GM12878 (cell line): ENCODE measurements at regions not wholly inside any gene's neighbourhood (a gene's known extent, or its start where the extent isn't known, plus 50 kb on each side); places are given as distances from the start of the nearest gene placed in this dataset.

Experiments
- ATAC-seq: fragments of 200-7000 bp; cut with Tn5 transposase; 3 replicates; pipeline ENCODE4 v1.9.1; 2020; ENCODE audit warnings: mild to moderate bottlenecking, moderate library complexity
- BruUV-seq: library from RNA; stranded (reverse); fragments of 400-500 nt; replicated peaks from 2 replicates; lab custom pipeline; 2021; lab: Mats Ljungman, UMichigan
- CTCF ChIA-PET: fragments of 300-600 bp; sonication (Branson Sonifier 250); formaldehyde crosslinking; extraction: SDS; loops from one replicate; lab custom pipeline; 2021; ENCODE audit warnings: inconsistent platforms; lab: Yijun Ruan, JAX
- POLR2A ChIA-PET: fragments of 350-600 bp; formaldehyde crosslinking; extraction: SDS; loops from one replicate; lab custom pipeline; 2021; ENCODE audit warnings: inconsistent platforms; lab: Charles Lee
- RAD21 ChIA-PET: fragments of 300-600 bp; sonication (Branson Sonifier 250); formaldehyde crosslinking; loops from one replicate; lab custom pipeline; 2023; ENCODE audit warnings: antibody characterized with exemption; ENCODE audit not compliant: unreplicated experiment; lab: Charles Lee
- SMC1A ChIA-PET: fragments of 300-600 bp; sonication (Branson Sonifier 250); formaldehyde crosslinking; loops from one replicate; lab custom pipeline; 2023; ENCODE audit not compliant: unreplicated experiment, uncharacterized antibody; lab: Charles Lee
- DNase-seq: peaks from one replicate; pipeline ENCODE4 v3.0.0-alpha.2; 2011; ENCODE audit warnings: low read depth, low spot score
- FAIRE-seq: peaks from 3 replicates; lab custom pipeline; 2011; peaks lifted over from hg19 to GRCh38; lab: Jason Lieb, UNC
- H2AFZ ChIP-seq: 2 replicates; pipeline ENCODE4 v1.6.0; 2011; ENCODE audit warnings: low read depth, low read length, control low read depth; ENCODE audit not compliant: control insufficient read depth
- H3K27ac ChIP-seq: 2 replicates; pipeline ENCODE4 v1.5.1; 2011; ENCODE audit warnings: control low read depth; ENCODE audit not compliant: control insufficient read depth, insufficient read depth
- H3K27me3 ChIP-seq, 2 experiments: replicated peaks in 1 of 2; 2 replicates each; pipeline versions ENCODE4 v1.6.0 to v1.6.1; 2011; ENCODE audit warnings: low read length in 1 of 2; ENCODE audit not compliant: control insufficient read depth in 2 of 2, insufficient read depth in 2 of 2
- H3K36me3 ChIP-seq, 2 experiments: 2 replicates each; pipeline ENCODE4 v1.5.1; 2011; ENCODE audit warnings: low read length in 1 of 2; ENCODE audit not compliant: control insufficient read depth in 2 of 2, insufficient read depth in 2 of 2
- H3K4me1 ChIP-seq: 2 replicates; pipeline ENCODE4 v1.6.1; 2011; ENCODE audit warnings: mild to moderate bottlenecking, low read length, moderate library complexity, mixed read lengths; ENCODE audit not compliant: control insufficient read depth, insufficient read depth
- H3K4me2 ChIP-seq: 2 replicates; pipeline ENCODE4 v1.6.0; 2011; ENCODE audit warnings: control low read depth; ENCODE audit not compliant: control insufficient read depth, insufficient read depth
- H3K4me3 ChIP-seq: fragments of 200-600 bp; sonication (generic); 2 replicates; pipeline ENCODE4 v1.5.1; 2016
- H3K79me2 ChIP-seq: 2 replicates; pipeline ENCODE4 v1.6.0; 2011; ENCODE audit warnings: low read length; ENCODE audit not compliant: control insufficient read depth, insufficient read depth
- H3K9ac ChIP-seq: 2 replicates; pipeline ENCODE4 v1.8.0; 2011; ENCODE audit warnings: low read length, control low read depth, mixed read lengths; ENCODE audit not compliant: control insufficient read depth, insufficient read depth
- H3K9me3 ChIP-seq: replicated peaks from 3 replicates; pipeline ENCODE4 v1.5.1; 2011; ENCODE audit warnings: mild to moderate bottlenecking, low read length; ENCODE audit not compliant: control insufficient read depth, insufficient read depth
- H4K20me1 ChIP-seq: 2 replicates; pipeline ENCODE4 v1.6.0; 2011; ENCODE audit not compliant: control insufficient read depth, insufficient read depth
- FOXK2 ChIP-seq: fragments of 450-650 bp; IDR thresholded peaks from 2 replicates; pipeline ENCODE4 v1.6.1; 2017; ENCODE audit warnings: mild to moderate bottlenecking, moderate library complexity
- MAX ChIP-seq: IDR thresholded peaks from 2 replicates; pipeline ENCODE4 v1.6.1; 2012; ENCODE audit warnings: low read depth, low read length, improper control_type of control experiment
- POU2F2 ChIP-seq: IDR thresholded peaks from 3 replicates; pipeline ENCODE4 v1.6.1; 2011; ENCODE audit warnings: low read depth, mild to moderate bottlenecking, low read length, borderline replicate concordance
- SMAD1 ChIP-seq: fragments of 450-650 bp; IDR thresholded peaks from 2 replicates; pipeline ENCODE4 v1.6.1; 2018; ENCODE audit warnings: mild to moderate bottlenecking, low read depth; ENCODE audit not compliant: partially characterized antibody
- SREBF2 ChIP-seq: IDR thresholded peaks from 2 replicates; pipeline ENCODE4 v1.6.1; 2012; ENCODE audit warnings: mild to moderate bottlenecking, low read length
- ZNF384 ChIP-seq: IDR thresholded peaks from 2 replicates; pipeline ENCODE4 v1.6.1; 2012; ENCODE audit warnings: low read depth, mild to moderate bottlenecking, low read length, improper control_type of control experiment, borderline replicate concordance
- WGBS: methylation state at CpG from one replicate; pipeline ENCODE4 v1.1.6; 2016; ENCODE audit warnings: low lambda C conversion rate; ENCODE audit not compliant: insufficient replicate concordance, insufficient coverage; ENCODE audit errors: missing lambda C conversion rate; 5-methylcytosine and 5-hydroxymethylcytosine counted together
- in situ Hi-C: fragments of 300-500 bp; cut with MboI; formaldehyde crosslinking; loops from 9 replicates; pipeline ENCODE4 v1.14.3; 2018; ENCODE audit warnings: mixed read lengths
- intact Hi-C: fragments of 100-400 bp; cut with micrococcal nuclease; formaldehyde crosslinking; loops from one replicate; pipeline ENCODE4 v1.14.2; 2022; ENCODE audit not compliant: unreplicated experiment
- TF ChIP-seq, protein P1 (sequence below): fragments of 450-650 bp; IDR thresholded peaks from 2 replicates; pipeline ENCODE4 v1.6.1; 2018; ENCODE audit warnings: borderline replicate concordance, mild to moderate bottlenecking; ENCODE audit not compliant: partially characterized antibody

- no peaks in the 10 kb centered on the region for H4K20me1 ChIP-seq
- no peak for FAIRE-seq
- H3K4me1 ChIP-seq = no peaks in the 10 kb centered on the region
- POLR2A ChIA-PET = no interaction called here
- no peaks in the 10 kb centered on the region for H3K79me2 ChIP-seq
- no peak overlapping the region for H3K4me2 ChIP-seq
- no peak for ATAC-seq
- in situ Hi-C loops = no loop called here
- DNase-seq = no peak
- no peaks in the 10 kb centered on the region for H3K36me3 ChIP-seq
- H3K4me3 ChIP-seq = no peak overlapping the region
- no peaks in the 10 kb centered on the region for H3K9me3 ChIP-seq
- intact Hi-C loops = no loop called here
- H3K27ac ChIP-seq = no peak overlapping the region
- CTCF ChIA-PET = no interaction called here
- TF ChIP-seq POU2F2 = no peak
- TF ChIP-seq SREBF2 = no peak
- TF ChIP-seq, protein P1, sequence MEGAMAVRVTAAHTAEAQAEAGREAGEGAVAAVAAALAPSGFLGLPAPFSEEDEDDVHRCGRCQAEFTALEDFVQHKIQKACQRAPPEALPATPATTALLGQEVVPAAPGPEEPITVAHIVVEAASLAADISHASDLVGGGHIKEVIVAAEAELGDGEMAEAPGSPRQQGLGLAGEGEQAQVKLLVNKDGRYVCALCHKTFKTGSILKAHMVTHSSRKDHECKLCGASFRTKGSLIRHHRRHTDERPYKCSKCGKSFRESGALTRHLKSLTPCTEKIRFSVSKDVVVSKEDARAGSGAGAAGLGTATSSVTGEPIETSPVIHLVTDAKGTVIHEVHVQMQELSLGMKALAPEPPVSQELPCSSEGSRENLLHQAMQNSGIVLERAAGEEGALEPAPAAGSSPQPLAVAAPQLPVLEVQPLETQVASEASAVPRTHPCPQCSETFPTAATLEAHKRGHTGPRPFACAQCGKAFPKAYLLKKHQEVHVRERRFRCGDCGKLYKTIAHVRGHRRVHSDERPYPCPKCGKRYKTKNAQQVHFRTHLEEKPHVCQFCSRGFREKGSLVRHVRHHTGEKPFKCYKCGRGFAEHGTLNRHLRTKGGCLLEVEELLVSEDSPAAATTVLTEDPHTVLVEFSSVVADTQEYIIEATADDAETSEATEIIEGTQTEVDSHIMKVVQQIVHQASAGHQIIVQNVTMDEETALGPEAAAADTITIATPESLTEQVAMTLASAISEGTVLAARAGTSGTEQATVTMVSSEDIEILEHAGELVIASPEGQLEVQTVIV = no peak
- TF ChIP-seq MAX = no peak
- TF ChIP-seq SMAD1 = no peak
- no peak for TF ChIP-seq ZNF384
- TF ChIP-seq FOXK2 = no peak
- 0% methylated on average over 2 of the region's 2 CpGs for WGBS
- no peaks in the 10 kb centered on the region for H3K27me3 ChIP-seq
- SMC1A ChIA-PET = interaction anchor here (0.8 kb wide), 1 partner anchor 9 kb away, joined by 3 read pairs; no protein-coding TSS in a partner anchor
- RAD21 ChIA-PET = no interaction called here
- no peak overlapping the region for H3K9ac ChIP-seq
- BruUV-seq = no TSS peak
- H2AFZ ChIP-seq = no peak overlapping the region
These were observed 169.8 kb downstream of the SMC2 start for GRCh38 chr9:104263942-104264341.
